HG02973 (cell line): ENCODE measurements at regions not wholly inside any gene's neighbourhood (a gene's known extent, or its start where the extent isn't known, plus 50 kb on each side); places are given as distances from the start of the nearest gene placed in this dataset.
A peak's percentile ranks its signal among the peaks of the same experiment; 100 is the strongest.

Experiments used
- ATAC-seq: cut with Tn5 transposase; IDR thresholded peaks from one replicate; pipeline ENCODE4 v1.9.1; 2021; ENCODE audit warnings: moderate library complexity; ENCODE audit not compliant: unreplicated experiment

GRCh38 chr2:177029901-177030300 lies 182.7 kb upstream of the HNRNPA3 start:
- no peak for ATAC-seq

DNA sequence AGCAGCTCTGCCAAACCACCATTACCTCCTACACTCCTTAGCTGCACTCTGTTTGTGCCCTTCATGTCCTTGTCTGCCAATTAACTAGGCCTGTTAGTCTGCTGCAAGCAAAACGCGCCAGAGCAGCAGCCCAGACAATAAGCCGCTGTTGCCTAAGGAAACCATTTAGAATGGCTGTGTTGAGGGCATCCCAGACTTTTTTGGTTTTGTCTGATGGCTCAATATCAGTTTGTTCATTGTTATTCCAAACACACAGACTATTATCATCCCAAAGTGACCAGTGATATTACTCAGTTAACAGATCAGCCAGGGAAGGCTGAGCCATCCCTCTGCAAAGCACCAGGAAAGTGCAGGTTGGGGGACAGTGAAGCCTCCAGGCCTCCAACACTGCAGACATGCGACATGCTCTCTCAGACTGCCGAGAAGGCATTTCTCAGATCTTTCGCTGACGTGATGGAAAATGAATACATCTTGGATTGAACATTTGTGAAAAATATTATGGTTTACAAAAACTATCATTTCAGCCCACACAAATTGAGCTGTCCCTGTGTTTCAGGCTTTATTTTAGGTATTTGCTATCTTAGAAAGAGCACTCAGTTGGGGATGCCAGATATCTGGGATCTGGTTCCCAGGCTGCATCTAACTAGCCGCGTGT lies 182.0 kb upstream of the HNRNPA3 start:
- ATAC-seq: no peak

DNA sequence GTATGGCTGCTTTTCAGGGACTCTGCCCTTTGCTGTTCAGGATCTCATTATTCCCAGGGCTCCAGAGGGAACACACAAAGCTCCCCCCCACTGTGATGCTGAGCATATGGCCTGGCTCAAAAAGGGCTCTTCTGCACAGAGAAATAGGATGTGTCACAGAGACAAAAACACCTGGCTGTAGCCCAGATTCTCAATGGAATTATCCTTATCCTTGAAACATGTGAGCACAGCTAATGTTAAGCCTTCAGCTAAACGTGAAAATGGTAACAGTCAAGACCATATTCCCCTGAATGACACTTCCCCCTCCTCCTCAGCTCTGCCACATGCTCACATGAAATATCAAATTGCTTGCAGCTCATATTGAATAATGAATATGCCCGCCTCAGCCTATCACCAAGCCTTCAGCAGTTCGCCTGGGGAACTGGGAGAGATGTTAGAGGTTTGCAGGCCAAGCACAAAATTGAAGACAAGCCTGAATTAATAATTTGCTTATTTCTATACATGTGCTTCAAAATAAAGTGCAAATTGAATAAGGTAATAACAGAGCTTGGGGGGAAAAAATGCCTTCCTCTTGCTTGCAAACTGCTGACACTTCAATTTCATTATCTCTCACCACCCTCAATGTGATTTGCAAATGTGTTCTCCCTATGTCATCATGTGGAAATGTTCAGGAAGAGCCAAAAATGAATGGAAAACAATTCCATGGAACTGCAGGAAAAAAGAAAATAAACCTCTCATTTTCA lies 181.0 kb upstream of the HNRNPA3 start:
- ATAC-seq: no peak

- no peak for ATAC-seq
These were observed 175.8 kb upstream of the HNRNPA3 start for GRCh38 chr2:177036747-177037146.

GRCh38 chr2:177037569-177037968 lies 175.0 kb upstream of the HNRNPA3 start:
- no peak for ATAC-seq

GRCh38 chr2:177038787-177039484 lies 173.7 kb upstream of the HNRNPA3 start:
- ATAC-seq: no peak

- ATAC-seq: no peak
These were observed 170.3 kb upstream of the HNRNPA3 start for GRCh38 chr2:177042311-177042710.

DNA sequence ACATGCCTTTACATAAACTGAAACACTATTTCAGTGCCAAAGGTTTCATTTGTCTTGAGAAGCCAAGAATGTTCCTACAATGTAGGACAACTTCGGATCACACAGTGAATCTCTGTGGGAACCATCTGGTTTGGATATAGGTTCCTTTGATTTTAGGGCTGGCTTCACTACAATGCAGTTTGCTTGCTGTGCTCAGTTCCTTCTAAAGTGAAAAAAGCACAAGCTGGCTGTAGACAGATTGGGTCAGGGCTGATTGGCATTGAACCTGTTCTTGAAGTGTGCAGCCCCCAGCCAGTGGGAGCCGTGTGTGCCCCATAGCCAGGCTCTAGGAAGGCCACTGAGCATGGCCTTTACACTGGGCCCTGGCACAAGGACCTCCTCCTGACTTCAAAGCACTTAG lies 167.9 kb upstream of the HNRNPA3 start:
- no peak for ATAC-seq

GRCh38 chr2:177048981-177049380 lies 163.6 kb upstream of the HNRNPA3 start:
- no peak for ATAC-seq

DNA sequence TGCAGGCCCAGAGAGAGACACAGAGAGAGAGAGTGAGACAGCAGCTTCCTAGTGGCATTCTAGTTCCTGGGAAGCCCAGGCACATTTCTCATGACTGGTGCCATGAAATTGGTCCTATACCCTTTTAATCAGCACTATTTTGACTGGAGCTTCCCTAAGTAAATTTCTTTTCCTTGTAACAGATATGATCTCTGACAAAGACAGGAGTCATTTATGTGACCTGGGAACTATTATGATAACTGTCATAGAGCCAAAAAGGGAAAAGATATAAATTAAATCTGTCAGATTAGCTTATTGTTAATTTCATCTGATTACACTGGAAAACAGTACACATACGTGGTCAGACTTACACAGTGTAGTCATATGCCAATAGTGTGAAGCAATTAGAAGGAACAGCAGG lies 161.3 kb upstream of the HNRNPA3 start:
- no peak for ATAC-seq

GRCh38 chr2:177052471-177052870 lies 160.1 kb upstream of the HNRNPA3 start:
- ATAC-seq: no peak

- ATAC-seq: no peak
These were observed 159.6 kb upstream of the HNRNPA3 start for GRCh38 chr2:177053038-177053437.

DNA sequence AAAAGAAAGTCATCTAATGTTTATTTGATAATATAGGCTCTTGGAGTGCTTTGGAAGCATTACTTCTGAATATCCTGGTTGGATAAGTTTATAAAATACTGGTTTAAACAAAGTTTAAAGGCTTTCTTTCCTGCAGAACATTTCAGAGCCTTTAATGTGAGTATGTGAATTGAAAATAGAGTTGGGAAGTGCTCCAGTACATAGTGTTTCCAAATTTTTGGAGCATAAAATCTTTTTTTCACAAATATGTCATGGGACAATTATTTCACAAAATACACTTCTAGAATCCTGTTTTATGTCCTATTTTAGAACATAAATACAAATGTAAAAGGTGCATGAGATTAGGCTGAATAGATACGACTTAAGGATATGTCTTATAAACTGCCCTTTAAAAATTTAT lies 158.9 kb upstream of the HNRNPA3 start:
- no peak for ATAC-seq

- no peak for ATAC-seq
These were observed 156.1 kb upstream of the HNRNPA3 start for GRCh38 chr2:177056481-177056929.

- ATAC-seq: peak; percentile 75
These were observed 153.8 kb upstream of the HNRNPA3 start for GRCh38 chr2:177058747-177059146.

- no peak for ATAC-seq
These were observed 153.3 kb upstream of the HNRNPA3 start for GRCh38 chr2:177059293-177059692.

DNA sequence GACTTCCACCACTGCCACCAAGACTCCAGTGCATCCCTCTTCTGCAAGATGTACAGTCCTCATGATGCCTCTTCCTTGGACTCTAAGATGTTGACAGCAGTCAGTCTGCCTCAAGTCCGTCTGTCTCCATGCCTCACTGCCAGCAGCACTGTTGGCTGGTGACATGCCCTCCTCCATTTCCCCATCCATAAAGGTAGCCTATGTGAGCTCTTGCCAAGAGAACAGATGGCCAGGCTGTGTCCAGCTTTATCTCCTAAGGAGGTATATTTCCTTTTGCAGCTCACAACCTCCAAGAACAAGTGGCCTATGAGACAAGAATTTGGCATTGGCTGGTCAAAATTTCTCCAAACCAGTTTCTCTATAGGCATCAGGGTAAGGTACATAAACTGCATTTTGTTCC lies 149.3 kb upstream of the HNRNPA3 start:
- no peak for ATAC-seq

DNA sequence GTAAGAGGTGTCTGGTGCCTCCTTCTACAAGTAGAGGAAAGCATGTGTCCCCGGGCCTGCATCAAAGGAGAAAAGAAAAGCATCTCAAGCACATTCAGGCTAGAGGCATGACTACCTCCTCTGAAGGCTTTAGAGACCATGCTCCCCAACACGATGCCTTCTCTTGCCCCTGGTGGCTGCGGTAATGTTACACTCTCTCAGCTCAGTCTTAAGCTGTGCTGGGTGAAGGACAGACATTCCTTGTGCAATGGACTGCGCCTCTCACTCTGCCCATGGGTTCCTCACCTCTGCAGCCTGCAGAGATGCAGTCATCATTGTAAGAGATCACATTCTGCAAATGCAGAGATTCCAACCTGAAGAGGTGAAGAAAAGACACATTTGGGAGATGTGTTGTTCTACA lies 148.2 kb upstream of the HNRNPA3 start:
- no peak for ATAC-seq

DNA sequence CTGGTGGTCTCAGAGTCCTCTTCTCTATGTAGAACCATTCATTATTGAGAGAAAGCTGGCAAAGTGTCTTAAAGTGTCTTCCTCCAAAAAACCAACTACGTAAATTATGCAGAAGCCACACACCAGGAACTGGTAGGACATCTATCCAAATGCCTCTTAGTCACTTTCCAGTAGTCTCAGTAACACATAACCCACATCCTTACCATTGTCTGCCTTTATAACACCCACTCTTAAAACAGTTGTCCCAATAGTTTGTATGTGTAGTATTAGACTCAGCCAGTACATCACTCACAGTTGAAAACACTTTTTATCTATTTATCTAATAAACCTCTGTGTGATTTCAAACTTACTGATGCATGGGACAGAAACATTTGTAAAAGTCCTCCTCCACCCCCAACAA lies 143.6 kb upstream of the HNRNPA3 start:
- no peak for ATAC-seq

DNA sequence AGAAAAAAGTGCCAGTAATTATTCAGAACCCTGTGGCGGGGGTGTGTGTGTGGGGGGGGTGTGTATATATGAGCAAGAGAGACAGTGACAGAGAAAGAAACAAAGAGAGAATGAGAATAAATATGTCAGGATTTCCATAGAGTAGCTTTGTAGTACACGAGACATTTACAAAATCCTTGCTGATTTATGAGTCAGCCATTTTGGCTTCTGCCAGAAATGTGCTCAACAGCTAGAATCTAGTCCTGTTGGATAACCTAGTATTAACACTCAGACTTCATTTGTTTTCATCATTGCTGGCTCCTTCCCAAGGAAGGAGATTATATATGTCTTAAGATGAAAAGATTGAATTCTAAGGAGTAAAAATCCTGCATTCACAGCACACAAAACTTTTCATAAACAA lies 140.5 kb upstream of the HNRNPA3 start:
- no peak for ATAC-seq

DNA sequence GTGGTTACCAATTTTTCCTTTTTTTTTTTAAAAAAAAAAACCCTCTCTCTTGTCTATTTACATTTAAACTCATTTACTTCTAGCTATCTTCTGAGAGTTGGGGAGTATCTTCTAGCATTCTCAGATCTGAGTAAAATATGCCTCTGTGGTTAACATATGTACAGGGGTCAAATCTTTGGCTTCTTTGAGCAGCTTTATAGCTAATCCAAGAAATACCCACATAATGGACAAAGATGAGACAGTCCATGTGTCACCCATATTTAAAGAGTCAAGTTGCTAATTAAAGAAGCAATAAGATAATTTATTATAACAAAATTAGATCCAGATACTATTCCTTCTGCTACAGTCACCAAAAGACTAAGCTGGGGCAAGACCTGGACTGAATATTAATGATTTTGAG lies 139.0 kb upstream of the HNRNPA3 start:
- no peak for ATAC-seq

GRCh38 chr2:177074099-177074710 lies 138.4 kb upstream of the HNRNPA3 start:
- ATAC-seq: no peak
